MM.1S (cell line): ENCODE measurements at regions not wholly inside any gene's neighbourhood (a gene's known extent, or its start where the extent isn't known, plus 50 kb on each side); places are given as distances from the start of the nearest gene placed in this dataset.
"Not testable (repeated sequence)": the region's sequence is repeated elsewhere in the genome, so short reads cannot be mapped to it uniquely, and the experiment has no call there.

ENCODE experiments used
- DNase-seq: peaks from one replicate; pipeline ENCODE4 v3.0.0-alpha.2; 2015
- H2AFZ ChIP-seq: fragments of 300-600 bp; sonication (generic); 2 replicates; pipeline ENCODE4 v1.6.0; 2016; ENCODE audit warnings: antibody characterized with exemption, low read length
- H3F3A ChIP-seq: fragments of 300-600 bp; sonication (generic); 2 replicates; pipeline ENCODE4 v1.6.1; 2016; ENCODE audit warnings: mild to moderate bottlenecking, antibody characterized with exemption, low read length, moderate library complexity, mixed read lengths; ENCODE audit not compliant: insufficient read depth
- H3K27ac ChIP-seq: fragments of 300-600 bp; sonication (generic); 2 replicates; pipeline ENCODE4 v1.5.1; 2016; ENCODE audit warnings: mild to moderate bottlenecking, low read length
- H3K27me3 ChIP-seq: fragments of 300-600 bp; sonication (generic); replicated peaks from 2 replicates; pipeline ENCODE4 v1.6.0; 2016; ENCODE audit warnings: low read length; ENCODE audit not compliant: insufficient read depth
- H3K36me3 ChIP-seq: fragments of 300-600 bp; sonication (generic); replicated peaks from 2 replicates; pipeline ENCODE4 v1.6.1; 2016; ENCODE audit warnings: mild to moderate bottlenecking, low read length, mixed read lengths; ENCODE audit not compliant: insufficient read depth
- H3K4me1 ChIP-seq: fragments of 300-600 bp; sonication (generic); 2 replicates; pipeline ENCODE4 v1.6.1; 2016; ENCODE audit warnings: low read length, mixed read lengths
- H3K4me2 ChIP-seq: fragments of 300-600 bp; sonication (generic); 2 replicates; pipeline ENCODE4 v1.6.0; 2016; ENCODE audit warnings: low read depth, low read length
- H3K4me3 ChIP-seq: fragments of 300-600 bp; sonication (generic); 2 replicates; pipeline ENCODE4 v1.5.1; 2016; ENCODE audit warnings: low read length, mixed read lengths
- H3K79me2 ChIP-seq: fragments of 300-600 bp; sonication (generic); 2 replicates; pipeline ENCODE4 v1.6.1; 2016; ENCODE audit warnings: mixed run types, low read length, mixed read lengths
- H3K9ac ChIP-seq: fragments of 300-600 bp; sonication (generic); 2 replicates; pipeline ENCODE4 v1.6.1; 2016; ENCODE audit warnings: low read length, mixed read lengths
- H3K9me2 ChIP-seq: fragments of 300-600 bp; sonication (generic); replicated peaks from 2 replicates; pipeline ENCODE4 v1.6.1; 2016; ENCODE audit warnings: mild to moderate bottlenecking, low read length, mixed read lengths; ENCODE audit not compliant: insufficient read depth
- H3K9me3 ChIP-seq: fragments of 300-600 bp; sonication (generic); replicated peaks from 2 replicates; pipeline ENCODE4 v1.6.1; 2016; ENCODE audit warnings: mild to moderate bottlenecking, low read length, mixed read lengths; ENCODE audit not compliant: insufficient read depth
- H4K20me1 ChIP-seq: fragments of 300-600 bp; sonication (generic); 2 replicates; pipeline ENCODE4 v1.6.1; 2016; ENCODE audit warnings: mild to moderate bottlenecking, low read length, moderate library complexity, mixed read lengths; ENCODE audit not compliant: insufficient read depth
- CTCF ChIP-seq: fragments of 300-600 bp; sonication (generic); IDR thresholded peaks from 2 replicates; pipeline ENCODE4 v1.5.1; 2016; ENCODE audit warnings: antibody characterized with exemption, low read length, mixed read lengths
- EZH2 ChIP-seq: fragments of 300-600 bp; sonication (generic); optimal IDR thresholded peaks from 2 replicates; pipeline ENCODE3; 2017; ENCODE audit warnings: low read depth, mild to moderate bottlenecking, antibody characterized with exemption, low read length, mixed read lengths
- EZH2phosphoT487 ChIP-seq: fragments of 300-600 bp; sonication (generic); IDR thresholded peaks from 2 replicates; pipeline ENCODE4 v1.6.1; 2018; ENCODE audit warnings: antibody characterized with exemption, low read length

GRCh38 chr20:47887477-47888080 is 102.3 kb upstream of the SULF2 start:
- no peak overlapping the region for H3K4me3 ChIP-seq

GRCh38 chr20:47887064-47887463 is 101.8 kb upstream of the SULF2 start:
- Histone ChIP-seq H4K20me1 (no peaks in the 10 kb centered on the region), H3K79me2 (no peaks in the 10 kb centered on the region), H3K4me3 (no peak overlapping the region), H3K27ac (no peak overlapping the region), H3K27me3 (no peaks in the 10 kb centered on the region), H2AFZ (no peak overlapping the region), H3K9ac (no peak overlapping the region), H3K9me3 (no peaks in the 10 kb centered on the region), H3K4me1 (no peaks in the 10 kb centered on the region), H3F3A (no peaks in the 10 kb centered on the region), H3K9me2 (no peaks in the 10 kb centered on the region), H3K36me3 (no peaks in the 10 kb centered on the region), H3K4me2 (no peak overlapping the region)
- no peak for DNase-seq
- TF ChIP-seq EZH2phosphoT487 (no peak), CTCF (no peak), EZH2 (no peak)

More at GRCh38 chr20:47887477-47888080, 102.3 kb upstream of the SULF2 start:
- TF ChIP-seq CTCF: no peak
- TF ChIP-seq EZH2: no peak
- TF ChIP-seq EZH2phosphoT487: no peak
- H3K9ac ChIP-seq: no peak overlapping the region
- H3F3A ChIP-seq: no peaks in the 10 kb centered on the region
- no peak for DNase-seq
- no peaks in the 10 kb centered on the region for H3K36me3 ChIP-seq
- no peak overlapping the region for H2AFZ ChIP-seq
- H3K9me3 ChIP-seq: no peaks in the 10 kb centered on the region
- H3K27ac ChIP-seq: no peak overlapping the region
- H3K27me3 ChIP-seq: no peaks in the 10 kb centered on the region
- no peaks in the 10 kb centered on the region for H3K9me2 ChIP-seq
- no peaks in the 10 kb centered on the region for H3K4me1 ChIP-seq
- H4K20me1 ChIP-seq: no peaks in the 10 kb centered on the region
- no peak overlapping the region for H3K4me2 ChIP-seq
- H3K79me2 ChIP-seq: no peaks in the 10 kb centered on the region

GRCh38 chr20:47886454-47887041 is 101.3 kb upstream of the SULF2 start:
- DNase-seq: no peak
- Histone ChIP-seq H3K9me2 (no peaks in the 10 kb centered on the region), H3K9ac (no peak overlapping the region), H3K4me3 (no peak overlapping the region), H3K9me3 (no peaks in the 10 kb centered on the region), H2AFZ (no peak overlapping the region), H3K27ac (no peak overlapping the region), H3F3A (no peaks in the 10 kb centered on the region), H3K36me3 (no peaks in the 10 kb centered on the region), H3K4me2 (no peak overlapping the region), H4K20me1 (no peaks in the 10 kb centered on the region), H3K27me3 (no peaks in the 10 kb centered on the region), H3K79me2 (no peaks in the 10 kb centered on the region), H3K4me1 (no peaks in the 10 kb centered on the region)
- TF ChIP-seq EZH2: no peak

GRCh38 chr20:47885909-47886453 is 100.7 kb upstream of the SULF2 start:
- no peaks in the 10 kb centered on the region for H3K36me3 ChIP-seq
- H4K20me1 ChIP-seq: no peaks in the 10 kb centered on the region
- H3K9me2 ChIP-seq: no peaks in the 10 kb centered on the region
- no peaks in the 10 kb centered on the region for H3K79me2 ChIP-seq
- H3K4me2 ChIP-seq: no peak overlapping the region
- no peaks in the 10 kb centered on the region for H3K4me1 ChIP-seq
- H2AFZ ChIP-seq: no peak overlapping the region
- no peak overlapping the region for H3K4me3 ChIP-seq
- DNase-seq: no peak
- H3F3A ChIP-seq: no peaks in the 10 kb centered on the region
- TF ChIP-seq EZH2: no peak
- TF ChIP-seq EZH2phosphoT487: no peak
- H3K27ac ChIP-seq: no peak overlapping the region
- no peaks in the 10 kb centered on the region for H3K9me3 ChIP-seq
- no peak overlapping the region for H3K9ac ChIP-seq
- no peaks in the 10 kb centered on the region for H3K27me3 ChIP-seq

- not testable (repeated sequence) for H3F3A ChIP-seq, H3K4me3 ChIP-seq, DNase-seq, H3K27ac ChIP-seq, H3K9me3 ChIP-seq, H3K36me3 ChIP-seq, H4K20me1 ChIP-seq, H3K9me2 ChIP-seq, H3K4me2 ChIP-seq, H2AFZ ChIP-seq, H3K9ac ChIP-seq, H3K4me1 ChIP-seq, H3K79me2 ChIP-seq, H3K27me3 ChIP-seq
Measured at GRCh38 chr20:47883940-47884339, 98.7 kb upstream of the SULF2 start.
